IMR-90 (cell line): ENCODE measurements at regions not wholly inside any gene's neighbourhood (a gene's known extent, or its start where the extent isn't known, plus 50 kb on each side); places are given as distances from the start of the nearest gene placed in this dataset.

Source experiments
- CTCF ChIP-seq: conservative IDR thresholded peaks from 2 replicates; pipeline ENCODE4 v1.5.1; 2012; ENCODE audit warnings: mild to moderate bottlenecking, low read depth, low read length, improper control_type of control experiment
- ELK1 ChIP-seq: fragments of 150-350 bp; IDR thresholded peaks from 2 replicates; pipeline ENCODE4 v1.6.1; 2016; ENCODE audit warnings: low read depth, mild to moderate bottlenecking, low read length, moderate library complexity, borderline replicate concordance
- MAZ ChIP-seq: IDR thresholded peaks from 2 replicates; pipeline ENCODE4 v1.6.1; 2012; ENCODE audit warnings: low read depth, mild to moderate bottlenecking, low read length, improper control_type of control experiment, moderate library complexity, borderline replicate concordance
- MXI1 ChIP-seq: IDR thresholded peaks from 2 replicates; pipeline ENCODE4 v1.6.1; 2012; ENCODE audit warnings: low read depth, mild to moderate bottlenecking, low read length, moderate library complexity, borderline replicate concordance
- POLR2A ChIP-seq: IDR thresholded peaks from 2 replicates; pipeline ENCODE4 v1.6.1; 2012; ENCODE audit warnings: mild to moderate bottlenecking, low read depth, low read length
- RAD21 ChIP-seq: IDR thresholded peaks from 2 replicates; pipeline ENCODE4 v1.6.1; 2012; ENCODE audit warnings: low read length, improper control_type of control experiment
- RFX5 ChIP-seq: IDR thresholded peaks from 2 replicates; pipeline ENCODE4 v1.8.0; 2012; ENCODE audit warnings: low read depth, mild to moderate bottlenecking, low read length, moderate library complexity
- SMC3 ChIP-seq: fragments of 150-350 bp; IDR thresholded peaks from 2 replicates; pipeline ENCODE4 v1.6.1; 2016; ENCODE audit warnings: low read depth, mild to moderate bottlenecking, antibody characterized with exemption, low read length, moderate library complexity
- USF2 ChIP-seq: fragments of 150-350 bp; IDR thresholded peaks from 2 replicates; pipeline ENCODE4 v1.6.1; 2017; ENCODE audit warnings: mild to moderate bottlenecking, antibody characterized with exemption, low read length, low read depth

DNA sequence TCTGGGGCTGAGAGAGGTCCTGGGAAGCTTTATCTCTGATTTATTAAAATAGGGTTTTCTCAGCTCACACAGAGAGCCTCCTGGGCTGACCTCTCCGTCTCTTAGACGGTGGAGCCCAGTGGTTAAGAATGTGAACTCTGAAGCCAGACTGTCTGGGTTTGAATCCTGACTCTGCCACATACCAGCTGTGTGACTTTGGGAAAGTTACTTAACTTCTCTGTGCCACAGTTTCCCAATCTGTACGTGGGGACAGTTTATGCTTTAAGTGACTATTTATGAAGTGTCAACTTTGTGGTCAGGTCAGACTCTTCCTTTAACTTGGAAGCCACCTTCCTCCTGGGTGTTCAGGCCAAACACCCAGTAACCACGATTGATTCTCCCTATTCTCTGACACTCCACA, 290.9 kb downstream of the AACS start:
- TF ChIP-seq CTCF (no peak), USF2 (no peak), POLR2A (no peak), ELK1 (no peak), MXI1 (no peak), MAZ (no peak), RAD21 (no peak), RFX5 (no peak), SMC3 (no peak)
